HG02798 (cell line): ENCODE measurements at regions not wholly inside any gene's neighbourhood (a gene's known extent, or its start where the extent isn't known, plus 50 kb on each side); places are given as distances from the start of the nearest gene placed in this dataset.
"Not testable (repeated sequence)": the region's sequence is repeated elsewhere in the genome, so short reads cannot be mapped to it uniquely, and the experiment has no call there.

Experiments
- ATAC-seq: cut with Tn5 transposase; IDR thresholded peaks from one replicate; pipeline ENCODE4 v1.9.1; 2021; ENCODE audit warnings: mild to moderate bottlenecking; ENCODE audit not compliant: unreplicated experiment, poor library complexity

GRCh38 chr1:148679050-148679786, 69.4 kb upstream of the NUDT4B start:
- not testable (repeated sequence) for ATAC-seq

- ATAC-seq, result peak; percentile 80
These were observed 68.7 kb upstream of the NUDT4B start for GRCh38 chr1:148679787-148680326.

GRCh38 chr1:148686735-148687134, 61.8 kb upstream of the NUDT4B start:
- not testable (repeated sequence) for ATAC-seq

- not testable (repeated sequence) for ATAC-seq
These were observed 61.2 kb upstream of the NUDT4B start for GRCh38 chr1:148687376-148687775.
